K562 (cell line): ENCODE measurements at regions not wholly inside any gene's neighbourhood (a gene's known extent, or its start where the extent isn't known, plus 50 kb on each side); places are given as distances from the start of the nearest gene placed in this dataset.

ENCODE experiments used
- ATAC-seq: fragments of 200-7000 bp; cut with Tn5 transposase; 3 replicates; pipeline ENCODE4 v1.9.1; 2020; ENCODE audit warnings: moderate library complexity
- BruUV-seq: library from RNA; stranded (reverse); fragments of 400-500 nt; replicated peaks from 2 replicates; lab custom pipeline; 2021; lab: Mats Ljungman, UMichigan
- CTCF ChIA-PET: fragments of 300-600 bp; formaldehyde crosslinking; extraction: SDS; loops from one replicate; lab custom pipeline; 2021; ENCODE audit warnings: low intra/inter-chr PET ratio; lab: Yijun Ruan, JAX
- POLR2A ChIA-PET: fragments of 300-600, 350-650 bp; sonication (Branson Sonifier 250); formaldehyde crosslinking; extraction: SDS; loops from one replicate; lab custom pipeline; 2021; ENCODE audit warnings: antibody characterized with exemption, inconsistent platforms; lab: Yijun Ruan, JAX
- DNase-seq, 4 experiments: peaks; one replicate each; pipeline versions ENCODE4 v3.0.0 to v3.0.0-alpha.2; 2011 to 2018; ENCODE audit warnings: low spot score in 3 of 4, mixed read lengths in 3 of 4; ENCODE audit errors: extremely low read depth in 1 of 4
- FAIRE-seq: peaks from 2 replicates; lab custom pipeline; 2011; peaks lifted over from hg19 to GRCh38; lab: Jason Lieb, UNC
- H2AFZ ChIP-seq: 2 replicates; pipeline ENCODE4 v1.6.0; 2011; ENCODE audit warnings: low read depth, low read length, control low read depth, inconsistent platforms
- H3K27ac ChIP-seq: fragments of 200-600 bp; 3 replicates; pipeline ENCODE4 v1.8.0; 2011; ENCODE audit warnings: low read depth, mild to moderate bottlenecking, control low read depth, inconsistent platforms, low read length, moderate library complexity, mixed read lengths; ENCODE audit errors: extremely low read depth
- H3K27me3 ChIP-seq, 2 experiments: fragments of 300-600 bp in 1 of 2; 2 replicates in 1 of 2; 3 replicates in 1 of 2; pipeline versions ENCODE4 v1.6.0 to v1.8.0; 2011; ENCODE audit warnings: inconsistent platforms in 2 of 2, low read length in 2 of 2, mild to moderate bottlenecking in 1 of 2, mixed read lengths in 1 of 2, moderate library complexity in 1 of 2; ENCODE audit not compliant: control insufficient read depth in 2 of 2, insufficient read depth in 2 of 2
- H3K36me3 ChIP-seq: fragments of 300-600 bp; 3 replicates; pipeline ENCODE4 v1.8.0; 2011; ENCODE audit warnings: mild to moderate bottlenecking, low read length, inconsistent platforms; ENCODE audit not compliant: control insufficient read depth, insufficient read depth
- H3K4me1 ChIP-seq, 2 experiments: fragments of 200-600 bp in 1 of 2; replicated peaks in 1 of 2; 2 replicates in 1 of 2; 3 replicates in 1 of 2; pipeline versions ENCODE4 v1.5.1 to v1.8.0; 2011; ENCODE audit warnings: inconsistent platforms in 2 of 2, low read length in 2 of 2, mild to moderate bottlenecking in 1 of 2, mixed read lengths in 1 of 2, moderate library complexity in 1 of 2; ENCODE audit not compliant: control insufficient read depth in 2 of 2, insufficient read depth in 2 of 2
- H3K4me2 ChIP-seq: 2 replicates; pipeline ENCODE4 v1.6.1; 2011; ENCODE audit warnings: low read length, control low read depth, inconsistent platforms, mixed read lengths; ENCODE audit not compliant: insufficient read depth
- H3K4me3 ChIP-seq: fragments of 200-600 bp; sonication (generic), shearing (Covaris generic); 2 replicates; pipeline ENCODE4 v1.5.1; 2016; ENCODE audit warnings: control low read depth, inconsistent platforms
- H3K79me2 ChIP-seq: fragments of 200-600 bp; 3 replicates; pipeline ENCODE4 v1.8.0; 2011; ENCODE audit warnings: low read length, inconsistent platforms; ENCODE audit not compliant: control insufficient read depth, insufficient read depth
- H3K9ac ChIP-seq, 2 experiments: 2 replicates each; pipeline versions ENCODE4 v1.6.0 to v1.6.1; 2011; ENCODE audit warnings: low read depth in 2 of 2, low read length in 2 of 2, control low read depth in 1 of 2, inconsistent platforms in 1 of 2, mild to moderate bottlenecking in 1 of 2, mixed read lengths in 1 of 2; ENCODE audit not compliant: insufficient read depth in 1 of 2
- H3K9me1 ChIP-seq: one replicate; pipeline ENCODE4 v1.6.0; 2011; ENCODE audit warnings: inconsistent platforms, mild to moderate bottlenecking, low read length, moderate library complexity; ENCODE audit not compliant: control insufficient read depth, insufficient read depth
- H3K9me3 ChIP-seq: replicated peaks from 2 replicates; pipeline ENCODE4 v1.5.1; 2011; ENCODE audit warnings: low read depth, low read length, inconsistent platforms; ENCODE audit not compliant: control insufficient read depth, insufficient read depth
- H4K20me1 ChIP-seq: replicated peaks from 2 replicates; pipeline ENCODE4 v1.6.1; 2011; ENCODE audit warnings: low read length, inconsistent platforms, mixed read lengths; ENCODE audit not compliant: control insufficient read depth, insufficient read depth
- BCL6 ChIP-seq: fragments of 250-450 bp; sonication (Bioruptor Pico); IDR thresholded peaks from 2 replicates; pipeline ENCODE4 v1.4.0; 2020
- CBX2 ChIP-seq: fragments of 200-600 bp; sonication (generic); IDR thresholded peaks from one replicate; pipeline ENCODE4 v1.6.1; 2012; ENCODE audit warnings: mild to moderate bottlenecking, low read length, inconsistent platforms; ENCODE audit not compliant: insufficient read depth, poor library complexity, severe bottlenecking
- E2F3 ChIP-seq: fragments of 250-450 bp; sonication (Bioruptor Pico); IDR thresholded peaks from 2 replicates; pipeline ENCODE4 v1.4.0; 2020; ENCODE audit warnings: mild to moderate bottlenecking
- ESRRA ChIP-seq: fragments of 450-650 bp; IDR thresholded peaks from 2 replicates; pipeline ENCODE4 v1.6.1; 2014; ENCODE audit warnings: low read depth, mild to moderate bottlenecking, moderate library complexity, borderline replicate concordance
- FOSL1 ChIP-seq: fragments of 200-800 bp; sonication (Bioruptor generic); conservative IDR thresholded peaks from 2 replicates; pipeline ENCODE4 v1.6.1; 2016; ENCODE audit warnings: missing genetic modification characterization, missing compliant biosample characterization
- FOXJ2 ChIP-seq: fragments of 200-800 bp; sonication (Bioruptor generic); IDR thresholded peaks from 2 replicates; pipeline ENCODE4 v1.6.1; 2016; ENCODE audit warnings: missing genetic modification characterization, missing compliant biosample characterization
- MEF2D ChIP-seq: conservative IDR thresholded peaks from 2 replicates; pipeline ENCODE4 v1.6.1; 2016; ENCODE audit warnings: low read depth, missing genetic modification characterization, missing compliant biosample characterization
- NR2C2 ChIP-seq, 2 experiments: fragments of 200-800 bp in 1 of 2; sonication (Bioruptor generic) in 1 of 2; sonication (generic) in 1 of 2; formaldehyde crosslinking in 1 of 2; IDR thresholded peaks; 2 replicates each; pipeline versions ENCODE4 v1.6.1 to v1.8.0; 2016 to 2022; ENCODE audit warnings: mild to moderate bottlenecking in 1 of 2, missing compliant biosample characterization in 1 of 2, missing genetic modification characterization in 1 of 2, missing genetic modification reagents in 1 of 2
- SRSF3 ChIP-seq: fragments of 200-400 bp; formaldehyde crosslinking; IDR thresholded peaks from 2 replicates; pipeline ENCODE4 v1.6.1; 2016; ENCODE audit warnings: mild to moderate bottlenecking, low read length, moderate library complexity; ENCODE audit not compliant: insufficient read depth
- TSHZ1 ChIP-seq: fragments of 250-450 bp; sonication (Bioruptor Pico); IDR thresholded peaks from 2 replicates; pipeline ENCODE4 v1.4.0; 2020; ENCODE audit warnings: mild to moderate bottlenecking, moderate library complexity
- YY1 ChIP-seq, 3 experiments: IDR thresholded peaks; 2 replicates each; pipeline ENCODE4 v1.6.1; 2011; ENCODE audit warnings: low read length in 2 of 3, mild to moderate bottlenecking in 2 of 3, moderate library complexity in 2 of 3, borderline replicate concordance in 1 of 3, control low read depth in 1 of 3, low read depth in 1 of 3; ENCODE audit not compliant: insufficient read depth in 3 of 3, insufficient replicate concordance in 2 of 3, control insufficient read depth in 1 of 3, insufficient read length in 1 of 3; ENCODE audit errors: extremely low read depth in 1 of 3
- ZC3H4 ChIP-seq: sonication (generic); formaldehyde crosslinking; IDR thresholded peaks from 2 replicates; pipeline ENCODE4 v1.9.0; 2021; ENCODE audit warnings: missing genetic modification reagents, borderline replicate concordance
- ZFX ChIP-seq: sonication (generic); formaldehyde crosslinking; IDR thresholded peaks from 2 replicates; pipeline ENCODE4 v1.8.0; 2022; ENCODE audit warnings: mild to moderate bottlenecking, missing genetic modification reagents, moderate library complexity
- WGBS: fragments of 100-300 bp; shearing (Covaris generic); methylation state at CpG from one replicate; pipeline ENCODE4 v1.1.6; 2016; ENCODE audit warnings: low coverage, mixed read lengths; ENCODE audit not compliant: insufficient coverage; ENCODE audit errors: missing lambda C conversion rate; 5-methylcytosine and 5-hydroxymethylcytosine counted together
- in situ Hi-C: fragments of 300-500 bp; cut with MboI; formaldehyde crosslinking; loops from 4 replicates; pipeline ENCODE4 v1.15.0; 2018; ENCODE audit warnings: inconsistent platforms, mixed read lengths
- intact Hi-C: fragments of 100-400 bp; cut with micrococcal nuclease; formaldehyde crosslinking; loops from 2 replicates; pipeline ENCODE4 v1.14.2; 2022
- TF ChIP-seq, protein P1 (sequence below): fragments of 250-450 bp; sonication (Bioruptor Pico); IDR thresholded peaks from 2 replicates; pipeline ENCODE4 v1.5.0; 2021

GRCh38 chr12:123062681-123063486, 82.4 kb downstream of the ARL6IP4 start:
- Histone ChIP-seq H3K36me3 (no peaks in the 10 kb centered on the region), H3K9ac (peak overlapping the region in 1 of 2 experiments; percentile 80; a peak in 2 of 4 replicates), H3K27ac (no peak overlapping the region; the same call in 2 of the 3 replicates), H3K4me1 (peaks cover 8 to 19% of the 10 kb centered on the region in 2 experiments; a peak in 4 of 5 replicates), H3K4me3 (no peak overlapping the region), H3K4me2 (no peak overlapping the region), H3K79me2 (no peaks in the 10 kb centered on the region), H4K20me1 (peaks cover 2% of the 10 kb centered on the region; the same call in 1 of the 2 replicates), H3K27me3 (no peaks in the 10 kb centered on the region), H2AFZ (no peak overlapping the region; the same call in 1 of the 2 replicates), H3K9me1 (no peaks in the 10 kb centered on the region), H3K9me3 (no peaks in the 10 kb centered on the region)
- FAIRE-seq = peak; percentile 77
- WGBS = 46% methylated on average over 9 of the region's 9 CpGs
- intact Hi-C loops (no loop called here), in situ Hi-C loops (no loop called here)
- BruUV-seq = no TSS peak
- ChIA-PET CTCF (no interaction called here), POLR2A (interaction anchor here (1.1 to 1.4 kb wide), 2 partner anchors 10 to 20 kb away, joined by 3 read pairs; no protein-coding TSS in a partner anchor)
- DNase-seq = peak in 1 of 4 experiments; percentile 41
- no peak; the same call in 2 of the 3 replicates for ATAC-seq
- TF ChIP-seq YY1 (IDR thresholded peaks at IDR 0.05; ENCODE audit: borderline replicate concordance in 1 of 3, control insufficient read depth in 1 of 3, extremely low read depth in 1 of 3, insufficient read depth in 3 of 3, insufficient read length in 1 of 3, insufficient replicate concordance in 2 of 3, low read depth in 1 of 3, low read length in 2 of 3) = no peak
- peak; percentile 47; the same call in 1 of the 2 replicates for TF ChIP-seq ESRRA
- TF ChIP-seq NR2C2 (CRISPR knock-in tag; IDR thresholded peaks at IDR 0.05) = no peak
- TF ChIP-seq NR2C2 (tag; IDR thresholded peaks at IDR 0.05) = no peak
- TF ChIP-seq MEF2D (tag) = peak; percentile 92
- peak; percentile 43 for TF ChIP-seq ZFX (CRISPR knock-in tag)
- TF ChIP-seq, protein P1, sequence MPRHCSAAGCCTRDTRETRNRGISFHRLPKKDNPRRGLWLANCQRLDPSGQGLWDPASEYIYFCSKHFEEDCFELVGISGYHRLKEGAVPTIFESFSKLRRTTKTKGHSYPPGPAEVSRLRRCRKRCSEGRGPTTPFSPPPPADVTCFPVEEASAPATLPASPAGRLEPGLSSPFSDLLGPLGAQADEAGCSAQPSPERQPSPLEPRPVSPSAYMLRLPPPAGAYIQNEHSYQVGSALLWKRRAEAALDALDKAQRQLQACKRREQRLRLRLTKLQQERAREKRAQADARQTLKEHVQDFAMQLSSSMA (CRISPR knock-in tag) = no peak
- no peak for TF ChIP-seq E2F3 (CRISPR knock-in tag)
- TF ChIP-seq BCL6 = no peak
- no peak for TF ChIP-seq FOXJ2
- TF ChIP-seq CBX2 = no peak
- no peak for TF ChIP-seq ZC3H4 (CRISPR knock-in tag)
- TF ChIP-seq SRSF3 = no peak
- TF ChIP-seq TSHZ1 (CRISPR knock-in tag) = no peak
- peak; percentile 82 for TF ChIP-seq FOSL1 (tag)
